ENCODE measurements at regions not wholly inside any gene's neighbourhood (a gene's known extent, or its start where the extent isn't known, plus 50 kb on each side); places are given as distances from the start of the nearest gene placed in this dataset.
"Not testable (repeated sequence)": the region's sequence is repeated elsewhere in the genome, so short reads cannot be mapped to it uniquely, and the experiment has no call there.

- not testable (repeated sequence) for DNase-seq (ENCODE audit: low read depth)
These were observed 203.8 kb upstream of the ZNF519 start for GRCh38 chr18:14336017-14336416.

GRCh38 chr18:14321217-14321616 is 189.0 kb upstream of the ZNF519 start:
- not testable (repeated sequence) for DNase-seq (ENCODE audit: low read depth)

GRCh38 chr18:14301255-14301654 is 169.0 kb upstream of the ZNF519 start:
- DNase-seq (ENCODE audit: low read depth), result not testable (repeated sequence)

GRCh38 chr18:14295081-14295480 is 162.8 kb upstream of the ZNF519 start:
- DNase-seq (ENCODE audit: low read depth), result not testable (repeated sequence)

- DNase-seq (ENCODE audit: low read depth), result no peak
These were observed 152.8 kb upstream of the ZNF519 start for GRCh38 chr18:14285053-14285452.

GRCh38 chr18:14275391-14275790 is 143.2 kb upstream of the ZNF519 start:
- DNase-seq (ENCODE audit: low read depth), result not testable (repeated sequence)

- DNase-seq (ENCODE audit: low read depth), result not testable (repeated sequence)
These were observed 133.6 kb upstream of the ZNF519 start for GRCh38 chr18:14265637-14266410.

GRCh38 chr18:14262786-14263185 is 130.6 kb upstream of the ZNF519 start:
- DNase-seq (ENCODE audit: low read depth), result not testable (repeated sequence)

- not testable (repeated sequence) for DNase-seq (ENCODE audit: low read depth)
These were observed 117.9 kb upstream of the ZNF519 start for GRCh38 chr18:14250084-14250677.

GRCh38 chr18:14239224-14239623 is 107.0 kb upstream of the ZNF519 start:
- not testable (repeated sequence) for DNase-seq (ENCODE audit: low read depth)

- DNase-seq (ENCODE audit: low read depth), result not testable (repeated sequence)
These were observed 104.3 kb upstream of the ZNF519 start for GRCh38 chr18:14236356-14237048.

- not testable (repeated sequence) for DNase-seq (ENCODE audit: low read depth)
These were observed 93.0 kb upstream of the ZNF519 start for GRCh38 chr18:14225286-14225679.

- not testable (repeated sequence) for DNase-seq (ENCODE audit: low read depth)
These were observed 92.5 kb upstream of the ZNF519 start for GRCh38 chr18:14224551-14225285.

- DNase-seq (ENCODE audit: low read depth), result not testable (repeated sequence)
These were observed 91.7 kb upstream of the ZNF519 start for GRCh38 chr18:14223919-14224318.

- not testable (repeated sequence) for DNase-seq (ENCODE audit: low read depth)
These were observed 91.1 kb upstream of the ZNF519 start for GRCh38 chr18:14223231-14223822.

- DNase-seq (ENCODE audit: low read depth), result not testable (repeated sequence)
These were observed 90.4 kb upstream of the ZNF519 start for GRCh38 chr18:14222354-14223221.

GRCh38 chr18:14221689-14222088 is 89.5 kb upstream of the ZNF519 start:
- no peak for DNase-seq (ENCODE audit: low read depth)

- not testable (repeated sequence) for DNase-seq (ENCODE audit: low read depth)
These were observed 83.7 kb upstream of the ZNF519 start for GRCh38 chr18:14215952-14216351.

- not testable (repeated sequence) for DNase-seq (ENCODE audit: low read depth)
These were observed 71.2 kb upstream of the ZNF519 start for GRCh38 chr18:14203424-14203823.

GRCh38 chr18:14190776-14191442 is 58.7 kb upstream of the ZNF519 start:
- not testable (repeated sequence) for DNase-seq (ENCODE audit: low read depth)

Data from GM04504 (cell line).